ENCODE measurements at regions not wholly inside any gene's neighbourhood (a gene's known extent, or its start where the extent isn't known, plus 50 kb on each side); places are given as distances from the start of the nearest gene placed in this dataset.

- Histone ChIP-seq H3K4me3 (replicated peaks in 1 of 3; ENCODE audit: insufficient read depth in 1 of 3, low read depth in 2 of 3, low read length in 3 of 3) (no peak overlapping the region), H3K9me3 (ENCODE audit: low read length) (no peaks in the 10 kb centered on the region), H2AFZ (ENCODE audit: low read length) (no peak overlapping the region), H3K4me1 (ENCODE audit: insufficient read depth, low read length) (no peaks in the 10 kb centered on the region), H3K79me2 (ENCODE audit: insufficient read depth, low read length) (no peaks in the 10 kb centered on the region), H4K20me1 (ENCODE audit: insufficient read depth, low read length) (no peaks in the 10 kb centered on the region), H3K36me3 (replicated peaks in 1 of 2; ENCODE audit: control insufficient read depth in 1 of 2, insufficient read depth in 2 of 2, low read length in 2 of 2) (no peaks in the 10 kb centered on the region), H3K4me2 (ENCODE audit: low read depth, low read length) (no peak overlapping the region), H3K27me3 (ENCODE audit: control insufficient read depth in 1 of 2, insufficient read depth in 2 of 2, low read length in 2 of 2) (peaks cover 3 to 25% of the 10 kb centered on the region in 2 experiments; a peak in 3 of 5 replicates), H3K9ac (ENCODE audit: insufficient read depth, low read depth, low read length) (no peak overlapping the region), H3K27ac (ENCODE audit: extremely low read length, insufficient read depth, low read length) (no peak overlapping the region)
- no peak for FAIRE-seq
- intact Hi-C loops (cut with micrococcal nuclease; ENCODE audit: unreplicated experiment), result no loop called here
- WGBS (ENCODE audit: low lambda C conversion rate), result 4% methylated on average over 11 of the region's 15 CpGs
- CTCF ChIA-PET (ENCODE audit: low intra/inter-chr PET ratio, low total read pairs), result no interaction called here
- no TSS peak for BruUV-seq (replicated peaks)
- TF ChIP-seq ZNF766 (CRISPR knock-in tag; IDR thresholded peaks at IDR 0.05; ENCODE audit: borderline replicate concordance) (no peak), ZNF513 (CRISPR knock-in tag; conservative IDR thresholded peaks at IDR 0.05) (no peak), RBFOX2 (IDR thresholded peaks at IDR 0.05; ENCODE audit: low read depth, low read length) (no peak), NBN (conservative IDR thresholded peaks at IDR 0.05) (no peak), NFIB (CRISPR knock-in tag; IDR thresholded peaks at IDR 0.05; ENCODE audit: borderline replicate concordance) (no peak), ZNF280B (CRISPR knock-in tag; IDR thresholded peaks at IDR 0.05; ENCODE audit: borderline replicate concordance) (no peak), RFXAP (CRISPR knock-in tag; IDR thresholded peaks at IDR 0.05; ENCODE audit: borderline replicate concordance) (no peak), ZNF136 (CRISPR knock-in tag; IDR thresholded peaks at IDR 0.05; ENCODE audit: low read depth) (no peak), SRF (IDR thresholded peaks at IDR 0.05; ENCODE audit: low read depth, low read length) (no peak), THYN1 (CRISPR knock-in tag; IDR thresholded peaks at IDR 0.05; ENCODE audit: borderline replicate concordance, low read depth) (no peak), ZFP62 (CRISPR knock-in tag; IDR thresholded peaks at IDR 0.05) (no peak), THRA (CRISPR knock-in tag; IDR thresholded peaks at IDR 0.05; ENCODE audit: borderline replicate concordance) (no peak), PITX1 (CRISPR knock-in tag; IDR thresholded peaks at IDR 0.05) (no peak), ZNF878 (CRISPR knock-in tag; IDR thresholded peaks at IDR 0.05) (no peak), MED1 (CRISPR knock-in tag; IDR thresholded peaks at IDR 0.05) (no peak), ZFP82 (CRISPR knock-in tag; IDR thresholded peaks at IDR 0.05; ENCODE audit: borderline replicate concordance) (no peak), NCOA5 (CRISPR knock-in tag; IDR thresholded peaks at IDR 0.05) (no peak)
- POLR2A ChIA-PET, result no interaction called here
- DNase-seq (ENCODE audit: low spot score), result no peak
- ATAC-seq, result no peak
- in situ Hi-C loops (cut with HindIII; ENCODE audit: extremely low pct_ligation_motif_present, low pct_unique_long_range_greater_than_20kb), result no loop called here
Measured at GRCh38 chr10:131567279-131568162, 256.0 kb upstream of the TCERG1L start.
